Activated CD4-positive, CD25-positive, alpha-beta regulatory T cell treated with anti-CD3 and anti-CD28 coated beads, Interleukin-2, amount 50 U/mL, for 72 hours (primary cell): ENCODE measurements at regions not wholly inside any gene's neighbourhood (a gene's known extent, or its start where the extent isn't known, plus 50 kb on each side); places are given as distances from the start of the nearest gene placed in this dataset.
"Not testable (repeated sequence)": the region's sequence is repeated elsewhere in the genome, so short reads cannot be mapped to it uniquely, and the experiment has no call there.

Source experiments
- DNase-seq: peaks from one replicate; pipeline ENCODE4 v3.0.0; 2021

- no peak for DNase-seq
Measured at GRCh38 chrX:69060631-69061408, 104.4 kb downstream of the PJA1 start.

- DNase-seq: no peak
Measured at GRCh38 chrX:69055193-69055592, 110.1 kb downstream of the PJA1 start.

- not testable (repeated sequence) for DNase-seq
Measured at GRCh38 chrX:69054497-69054896, 110.8 kb downstream of the PJA1 start.

- DNase-seq: no peak
Measured at GRCh38 chrX:69051901-69052300, 113.4 kb downstream of the PJA1 start.

GRCh38 chrX:69050051-69050765, 115.0 kb downstream of the PJA1 start:
- DNase-seq: no peak

GRCh38 chrX:69046996-69047490, 118.2 kb downstream of the PJA1 start:
- no peak for DNase-seq

- DNase-seq: no peak
Measured at GRCh38 chrX:69045616-69046345, 119.5 kb downstream of the PJA1 start.

GRCh38 chrX:69038816-69039215, 126.4 kb downstream of the PJA1 start:
- no peak for DNase-seq

- no peak for DNase-seq
Measured at GRCh38 chrX:69038188-69038587, 127.1 kb downstream of the PJA1 start.

GRCh38 chrX:69037786-69038185, 127.5 kb downstream of the PJA1 start:
- DNase-seq: no peak

- no peak for DNase-seq
Measured at GRCh38 chrX:69036674-69037573, 128.3 kb downstream of the PJA1 start.

- DNase-seq: no peak
Measured at GRCh38 chrX:69034451-69034850, 130.8 kb downstream of the PJA1 start.

GRCh38 chrX:69033936-69034335, 131.3 kb downstream of the PJA1 start:
- no peak for DNase-seq

- no peak for DNase-seq
Measured at GRCh38 chrX:69032601-69033000, 132.7 kb downstream of the PJA1 start.

- no peak for DNase-seq
Measured at GRCh38 chrX:69031971-69032391, 133.3 kb downstream of the PJA1 start.

- no peak for DNase-seq
Measured at GRCh38 chrX:69031181-69031580, 134.1 kb downstream of the PJA1 start.

- DNase-seq: no peak
Measured at GRCh38 chrX:69029771-69030170, 135.5 kb downstream of the PJA1 start.

GRCh38 chrX:69028761-69029120, 136.5 kb downstream of the PJA1 start:
- DNase-seq: no peak

GRCh38 chrX:69028006-69028760, 137.1 kb downstream of the PJA1 start:
- no peak for DNase-seq

GRCh38 chrX:69027181-69028005, 137.9 kb downstream of the PJA1 start:
- no peak for DNase-seq

GRCh38 chrX:69025802-69026301, 139.4 kb downstream of the PJA1 start:
- no peak for DNase-seq
